ENCODE measurements at regions not wholly inside any gene's neighbourhood (a gene's known extent, or its start where the extent isn't known, plus 50 kb on each side); places are given as distances from the start of the nearest gene placed in this dataset.
"Not testable (repeated sequence)": the region's sequence is repeated elsewhere in the genome, so short reads cannot be mapped to it uniquely, and the experiment has no call there.

DNA sequence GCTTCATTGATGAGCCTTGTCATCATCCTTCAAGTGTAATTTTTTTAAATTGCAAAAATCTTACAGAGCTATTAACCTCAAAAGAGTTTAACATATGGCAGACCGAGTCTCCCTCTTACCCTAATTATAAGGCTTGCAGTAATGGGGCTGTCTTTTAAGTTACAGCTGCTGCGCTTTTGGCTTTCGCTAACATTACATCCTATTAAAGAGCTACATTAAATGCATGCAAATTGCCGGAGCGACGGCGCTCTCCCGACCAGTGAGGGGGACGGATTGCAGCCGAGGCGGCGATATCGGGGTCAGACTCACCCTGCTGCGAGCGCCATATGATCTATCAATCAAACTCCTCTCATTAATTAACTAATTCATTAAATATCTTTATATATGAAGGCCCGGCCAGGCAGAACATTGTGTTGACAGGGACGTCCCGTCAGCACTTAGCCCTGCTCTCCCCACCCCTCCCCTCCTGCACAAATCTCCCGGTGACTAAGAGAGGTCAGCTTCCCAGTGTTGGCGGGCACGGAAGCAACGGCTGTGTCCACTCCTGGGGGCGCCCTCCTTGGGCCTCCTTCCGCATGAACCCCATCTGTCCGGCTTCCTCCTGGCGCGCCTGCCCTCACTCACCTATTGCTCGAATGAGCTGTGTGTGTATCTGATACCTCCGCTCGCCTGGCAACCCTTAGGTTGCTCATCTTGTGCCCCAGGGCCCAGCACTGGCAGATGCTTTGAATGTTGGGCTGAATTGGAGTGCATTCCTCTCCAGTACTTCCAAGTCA is 156.0 kb upstream of the CADM1 start:
- DNase-seq (ENCODE audit: low read depth in 2 of 3, low spot score in 2 of 3) = no peak

DNA sequence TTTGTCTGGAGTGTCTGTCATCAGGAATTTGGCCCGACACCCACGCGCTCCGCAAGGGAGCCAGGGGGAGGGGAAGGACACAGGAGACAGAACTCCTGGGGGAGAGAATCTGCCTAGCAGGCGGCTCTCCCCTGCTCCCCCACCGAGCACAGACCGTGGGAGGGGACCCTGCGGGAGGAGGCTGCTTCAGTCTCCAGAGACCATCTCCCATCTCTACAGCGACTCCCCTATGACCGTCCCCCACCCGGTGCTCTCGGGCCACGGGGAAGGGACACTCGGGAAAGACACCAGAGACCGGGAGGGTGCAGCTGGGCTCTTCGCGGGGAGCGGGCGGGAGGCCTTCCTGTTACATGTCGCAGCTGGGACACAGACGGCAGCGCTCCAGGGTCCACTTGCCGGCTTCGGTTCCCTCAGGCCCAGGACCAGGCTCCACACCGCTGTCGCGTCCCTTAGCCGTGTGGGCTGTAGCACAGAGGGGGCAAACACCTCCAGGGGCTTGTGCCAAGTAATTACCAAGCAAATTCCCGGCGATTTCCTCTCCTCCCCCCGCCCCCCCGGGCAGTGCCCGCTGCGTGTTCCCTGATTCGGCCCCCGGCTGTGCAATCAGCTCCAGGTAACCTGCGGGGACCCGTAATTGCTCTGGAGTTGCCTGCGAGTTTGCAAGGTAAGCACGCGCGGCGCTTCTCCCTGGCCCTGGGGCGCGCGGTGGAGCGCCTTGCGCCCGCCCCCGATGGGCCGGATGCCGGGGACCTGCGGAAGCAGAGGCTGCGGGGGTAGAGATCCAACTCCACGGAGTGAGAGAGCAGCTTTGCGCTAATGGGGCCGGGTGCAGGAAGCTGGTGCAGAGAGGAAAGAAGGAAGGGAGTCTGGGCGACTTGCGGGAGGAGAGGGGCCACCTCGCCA is 155.1 kb upstream of the CADM1 start:
- DNase-seq (ENCODE audit: low read depth in 2 of 3, low spot score in 2 of 3) = no peak

DNA sequence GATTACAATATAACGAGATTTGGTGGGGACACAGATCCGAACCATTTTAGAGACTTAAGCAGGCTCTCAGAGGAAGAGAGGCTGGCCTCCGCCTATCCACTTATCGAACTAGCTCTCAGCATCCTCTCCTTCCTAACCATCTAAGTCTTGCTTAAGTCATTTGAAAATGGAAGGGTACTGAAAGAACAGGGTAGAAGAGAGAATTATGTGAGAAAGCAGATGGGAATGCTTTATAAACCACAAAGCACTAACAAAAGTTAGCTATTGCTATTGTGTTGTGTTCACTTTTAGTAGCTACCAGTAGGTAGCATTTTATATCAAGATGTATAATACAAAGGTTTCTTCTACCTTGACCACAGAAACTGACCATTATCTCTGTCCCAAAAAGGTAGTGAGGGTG is 153.4 kb upstream of the CADM1 start:
- DNase-seq (ENCODE audit: low read depth in 2 of 3, low spot score in 2 of 3) = no peak

DNA sequence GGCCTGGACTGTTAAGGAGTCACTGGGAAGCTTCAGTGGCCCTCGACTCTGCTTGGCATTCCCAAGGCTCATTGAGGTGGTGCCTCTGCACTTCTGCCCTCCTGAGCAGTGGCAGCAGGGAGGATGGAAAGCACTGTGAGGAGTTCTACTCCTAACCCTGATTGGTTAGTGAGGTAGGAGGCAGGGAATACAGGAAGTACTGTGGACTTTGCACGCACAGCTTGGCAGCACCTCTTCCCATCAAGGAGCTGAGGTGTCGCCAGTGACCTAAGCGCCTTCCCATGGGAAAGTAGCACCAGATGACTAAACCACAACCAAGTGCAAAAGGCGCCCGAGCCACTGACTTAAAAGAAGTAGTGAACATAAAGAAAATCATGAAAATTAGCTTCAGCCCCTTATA is 152.5 kb upstream of the CADM1 start:
- no peak for DNase-seq (ENCODE audit: low read depth in 2 of 3, low spot score in 2 of 3)

DNA sequence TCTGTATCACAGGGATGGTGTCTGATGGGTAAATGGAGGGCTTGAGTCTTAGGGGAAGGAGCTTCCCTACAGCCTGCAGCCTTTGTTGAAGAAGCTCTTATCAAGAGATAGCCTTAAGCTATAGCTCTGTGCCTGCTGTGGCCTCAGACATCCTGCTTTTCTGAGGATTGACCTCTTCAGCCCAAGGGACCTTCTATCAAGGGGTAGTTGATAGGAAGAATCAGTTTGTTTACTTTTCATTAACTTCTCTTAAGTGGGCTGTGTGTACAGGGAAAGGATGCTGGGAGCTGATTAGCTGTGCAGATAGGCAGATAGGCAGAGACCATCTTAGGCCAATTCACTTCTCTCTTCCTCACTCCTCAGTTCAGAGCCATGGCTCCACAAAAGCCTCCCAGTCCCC is 151.8 kb upstream of the CADM1 start:
- DNase-seq (ENCODE audit: low read depth in 2 of 3, low spot score in 2 of 3) = no peak

DNA sequence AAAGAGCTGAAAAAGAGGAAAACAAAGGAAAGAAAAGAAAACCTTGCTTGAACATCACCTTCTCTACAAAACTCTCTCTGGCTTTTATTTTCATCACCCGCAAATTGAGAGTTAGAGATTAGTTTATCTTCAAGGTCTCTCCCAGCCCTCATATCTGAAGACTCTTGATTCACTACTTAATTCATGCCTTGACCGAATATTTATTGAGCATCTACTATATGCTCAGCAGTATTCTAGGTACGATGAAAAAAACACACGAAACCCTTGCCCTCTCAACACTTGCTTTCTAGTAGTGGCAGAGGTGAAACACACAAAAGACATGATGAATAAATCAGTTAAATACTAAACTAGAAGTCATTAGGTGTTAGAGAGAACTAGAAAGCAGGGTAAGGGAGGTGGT is 150.6 kb upstream of the CADM1 start:
- DNase-seq (ENCODE audit: low read depth in 2 of 3, low spot score in 2 of 3) = no peak

DNA sequence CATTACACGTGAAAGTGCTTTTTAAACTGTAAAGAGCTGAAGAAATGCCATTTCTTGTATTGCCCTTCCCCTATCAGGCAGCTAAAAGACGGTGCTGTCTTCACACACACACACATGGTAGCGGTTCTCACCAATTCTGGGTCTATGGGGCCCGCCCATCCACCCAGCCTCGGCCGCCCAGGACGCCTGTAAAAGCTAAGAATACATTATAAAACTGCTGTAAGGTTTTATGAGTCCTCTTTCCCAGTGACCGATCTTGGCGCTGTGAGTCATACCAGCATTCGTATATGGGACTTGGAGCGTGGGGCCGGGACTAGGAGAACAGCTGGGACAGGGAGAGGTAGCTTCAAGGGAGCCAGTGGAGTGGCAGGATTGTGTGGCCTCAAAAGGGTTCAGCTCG is 149.7 kb upstream of the CADM1 start:
- DNase-seq (ENCODE audit: low read depth in 2 of 3, low spot score in 2 of 3) = no peak

DNA sequence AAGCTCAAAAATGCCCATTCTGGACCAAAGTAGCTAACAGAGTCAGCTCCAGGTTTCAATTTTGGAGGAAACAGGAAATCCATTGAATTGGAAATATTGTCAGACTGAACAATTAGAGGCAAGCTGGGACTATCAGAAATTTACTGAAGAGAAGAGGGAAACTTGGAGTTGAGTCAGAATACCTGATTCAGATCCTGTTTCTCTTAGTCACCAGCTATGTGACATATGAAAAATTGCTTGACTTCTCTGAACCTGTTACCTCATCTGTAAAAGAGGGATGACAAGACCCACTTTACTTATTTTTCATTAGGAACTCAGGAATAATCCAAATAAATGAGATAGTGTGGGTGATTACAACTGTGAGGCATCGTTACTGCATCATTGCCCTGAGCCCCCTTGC is 148.9 kb upstream of the CADM1 start:
- no peak for DNase-seq (ENCODE audit: low read depth in 2 of 3, low spot score in 2 of 3)

DNA sequence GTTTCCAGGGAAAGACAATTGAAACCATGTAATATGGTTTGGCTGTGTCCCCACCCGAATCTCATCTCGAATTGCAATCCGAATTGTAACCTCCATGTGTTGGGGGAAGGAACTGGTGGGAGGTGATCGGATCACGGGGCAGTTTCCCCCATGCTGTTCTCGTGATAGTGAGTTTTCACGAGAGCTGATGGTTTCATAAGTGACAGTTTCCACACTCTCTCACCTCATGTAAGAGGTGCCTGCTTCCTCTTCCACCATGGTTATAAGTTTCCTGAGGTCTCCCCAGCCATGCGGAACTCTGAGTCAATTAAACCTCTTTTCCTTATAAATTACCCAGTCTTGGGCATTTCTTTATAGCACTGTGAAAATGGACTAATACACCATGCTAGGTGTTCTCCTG is 148.3 kb upstream of the CADM1 start:
- no peak for DNase-seq (ENCODE audit: low read depth in 2 of 3, low spot score in 2 of 3)

DNA sequence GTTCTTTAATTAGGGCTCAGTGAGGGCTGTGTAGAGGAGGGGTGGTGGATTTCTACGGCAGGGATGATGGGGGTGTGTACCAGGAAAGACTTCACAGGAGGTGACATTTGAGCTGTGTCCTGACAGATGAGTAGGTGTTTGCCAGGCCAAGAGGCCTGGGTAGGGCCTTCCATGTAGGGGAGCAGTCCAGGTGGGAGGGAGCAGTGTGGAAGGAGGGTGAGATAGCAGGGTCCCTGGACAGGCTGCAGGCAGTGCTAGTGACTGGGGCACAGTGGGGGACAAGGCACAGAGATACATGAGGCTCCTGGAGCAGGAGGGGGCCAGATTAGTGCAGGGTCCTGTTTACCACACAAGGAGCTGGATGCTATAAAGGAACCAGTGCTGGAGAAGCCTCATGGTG is 147.9 kb upstream of the CADM1 start:
- no peak for DNase-seq (ENCODE audit: low read depth in 2 of 3, low spot score in 2 of 3)

DNA sequence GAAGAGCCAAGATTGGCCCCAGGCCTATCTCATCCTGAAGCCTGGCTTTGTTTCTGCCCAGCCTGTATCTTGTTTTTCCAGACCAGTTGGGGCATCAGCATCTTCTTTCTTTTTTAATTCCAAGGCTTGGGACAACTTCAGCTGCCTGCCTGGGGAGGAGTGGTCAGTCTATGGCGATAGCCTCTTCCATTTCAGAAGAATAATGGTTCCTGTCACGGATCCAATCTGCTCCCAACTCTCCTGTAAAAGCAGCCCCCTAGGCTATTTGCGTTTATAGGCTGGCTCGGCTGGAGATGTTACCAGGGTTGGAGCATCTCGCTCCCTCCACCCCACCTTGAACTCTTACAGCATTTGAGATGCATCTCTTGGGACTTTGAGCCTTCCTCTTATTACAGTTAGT is 145.2 kb upstream of the CADM1 start:
- no peak for DNase-seq (ENCODE audit: low read depth in 2 of 3, low spot score in 2 of 3)

DNA sequence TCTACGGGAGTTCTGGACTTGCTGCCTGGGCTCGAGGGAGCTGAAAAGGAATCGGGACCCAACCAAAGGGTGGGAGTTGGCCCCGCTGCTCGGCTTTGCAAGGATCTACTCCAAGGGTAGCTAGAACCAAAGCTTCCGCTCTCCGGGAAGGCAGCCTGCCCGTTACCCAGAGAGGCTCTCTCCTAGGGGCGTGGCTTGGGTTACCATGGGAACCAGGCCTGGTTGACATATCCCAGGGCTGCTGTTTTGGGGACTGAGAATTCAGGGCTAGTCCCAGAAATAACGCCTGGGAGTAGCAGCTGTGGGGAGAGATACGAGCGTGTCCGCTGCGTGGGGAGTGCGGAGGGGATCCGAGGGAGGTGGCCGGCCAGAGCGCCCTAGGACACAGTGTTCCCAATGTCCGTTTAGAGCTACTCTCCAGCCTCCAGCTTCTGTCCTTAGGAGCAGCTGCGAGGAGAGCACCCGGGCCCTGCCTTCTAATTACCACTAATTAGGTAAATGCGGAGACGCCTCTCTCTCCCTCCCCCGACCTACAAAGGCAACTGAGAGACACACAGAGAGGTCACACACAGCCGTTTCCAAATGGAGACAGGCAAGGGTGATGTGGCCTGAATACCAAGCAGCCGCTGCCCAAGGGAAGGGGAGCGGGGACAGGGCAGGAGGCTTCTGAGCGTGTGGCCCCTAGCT is 141.6 kb upstream of the CADM1 start:
- DNase-seq (ENCODE audit: low read depth in 2 of 3, low spot score in 2 of 3) = no peak

DNA sequence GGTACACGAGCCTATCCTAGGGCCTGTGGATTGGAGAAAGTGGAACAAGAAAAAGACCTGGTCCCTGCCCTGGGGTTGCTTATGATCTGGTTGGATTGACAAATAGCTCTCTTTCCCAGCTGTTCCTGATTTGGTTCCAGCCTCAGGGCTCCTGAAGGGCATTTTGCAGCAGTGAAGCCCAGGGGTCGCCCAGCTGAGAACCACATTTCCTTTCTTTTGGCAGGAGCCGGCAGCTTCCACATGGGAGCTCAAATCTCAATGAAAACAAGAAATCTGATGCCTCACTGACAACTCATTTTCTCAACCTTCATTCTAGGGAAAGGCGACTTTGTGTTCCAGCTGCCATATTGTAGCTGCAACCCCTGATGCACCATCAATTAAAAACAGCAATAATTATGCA is 140.6 kb upstream of the CADM1 start:
- DNase-seq (ENCODE audit: low read depth in 2 of 3, low spot score in 2 of 3) = no peak

DNA sequence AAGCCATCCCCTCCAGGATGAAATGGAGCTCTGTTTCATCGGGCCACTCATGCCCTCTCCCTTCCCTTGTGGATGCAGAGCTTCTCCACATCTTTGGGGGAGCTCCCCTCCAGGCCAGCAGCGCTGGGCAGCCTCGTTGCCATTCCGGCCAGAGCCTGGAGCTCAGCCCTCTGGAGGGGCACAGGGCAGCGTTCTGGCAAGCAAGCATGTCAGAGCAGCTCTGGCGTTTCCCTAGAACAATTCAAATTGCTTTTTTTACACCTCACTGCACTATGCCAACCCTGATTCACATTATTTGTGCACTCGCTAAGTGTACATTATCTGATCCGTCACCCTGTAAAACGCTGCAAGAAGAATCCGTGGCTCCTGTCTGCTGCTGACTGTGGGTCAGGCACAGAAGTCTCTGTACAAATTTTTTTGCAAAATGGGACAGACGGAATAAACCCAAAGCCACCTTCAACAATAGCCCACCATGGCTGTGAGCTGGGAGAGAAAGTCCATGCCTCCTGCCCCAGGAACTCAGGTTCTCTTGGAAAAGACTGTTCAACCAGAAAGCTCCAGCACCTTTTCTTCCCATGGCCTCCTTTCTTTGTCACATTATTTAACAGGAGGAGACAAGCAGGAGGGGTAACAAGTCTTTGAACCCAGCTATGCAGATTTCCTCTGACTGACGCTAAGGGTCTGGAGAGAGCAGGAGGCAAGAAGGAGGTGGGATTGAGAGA is 139.5 kb upstream of the CADM1 start:
- DNase-seq (ENCODE audit: low read depth in 2 of 3, low spot score in 2 of 3) = no peak

DNA sequence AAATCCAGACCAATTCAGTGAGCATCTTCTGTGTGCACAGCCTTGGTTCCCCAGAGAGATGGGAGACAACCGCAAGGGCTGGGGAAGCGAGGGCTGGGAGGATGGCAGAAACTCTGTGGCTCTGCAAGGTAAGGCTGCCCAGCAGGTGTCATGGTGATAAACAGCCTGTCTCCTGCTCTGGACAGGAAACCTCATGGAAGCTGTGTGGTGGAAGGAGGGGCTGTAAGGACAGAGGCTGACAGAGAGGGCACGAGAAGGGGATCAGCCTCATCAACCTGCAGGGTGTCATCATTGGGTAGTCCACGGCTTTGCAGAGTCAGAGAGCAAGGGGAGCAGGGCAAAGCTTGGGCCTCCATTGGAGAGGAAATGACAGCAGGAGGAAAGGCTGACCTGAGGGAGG is 138.4 kb upstream of the CADM1 start:
- no peak for DNase-seq (ENCODE audit: low read depth in 2 of 3, low spot score in 2 of 3)

DNA sequence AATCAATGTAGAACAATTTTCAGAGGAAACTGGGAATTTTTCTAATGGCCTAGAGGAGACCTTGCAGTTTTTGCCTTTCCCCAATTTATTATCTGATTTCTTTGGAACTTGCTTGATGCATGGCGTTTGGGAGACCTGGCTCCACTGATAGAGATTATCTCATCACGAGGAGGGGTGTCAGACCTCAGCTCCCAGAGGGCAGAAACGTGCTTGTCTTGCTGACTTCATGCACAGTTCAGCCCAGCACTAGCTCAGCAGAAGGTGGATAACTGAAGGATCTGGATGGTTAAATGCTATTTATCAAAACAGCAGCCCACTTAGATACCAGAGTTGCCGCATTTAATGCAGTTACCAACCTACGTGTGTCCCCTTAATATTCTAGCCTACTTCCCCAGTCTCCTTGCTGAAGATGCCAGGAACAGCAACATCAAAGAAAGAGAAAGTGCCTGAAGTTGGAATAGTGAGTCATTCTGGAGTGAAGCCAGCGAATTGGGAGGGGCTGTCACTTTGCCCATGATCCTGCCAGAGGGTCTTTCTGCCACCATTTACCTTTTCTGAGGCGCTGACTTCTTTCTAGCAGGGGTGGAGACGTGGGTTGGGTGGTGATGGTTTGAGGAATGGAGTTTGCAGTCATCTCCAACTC is 133.5 kb upstream of the CADM1 start:
- no peak for DNase-seq (ENCODE audit: low read depth in 2 of 3, low spot score in 2 of 3)

DNA sequence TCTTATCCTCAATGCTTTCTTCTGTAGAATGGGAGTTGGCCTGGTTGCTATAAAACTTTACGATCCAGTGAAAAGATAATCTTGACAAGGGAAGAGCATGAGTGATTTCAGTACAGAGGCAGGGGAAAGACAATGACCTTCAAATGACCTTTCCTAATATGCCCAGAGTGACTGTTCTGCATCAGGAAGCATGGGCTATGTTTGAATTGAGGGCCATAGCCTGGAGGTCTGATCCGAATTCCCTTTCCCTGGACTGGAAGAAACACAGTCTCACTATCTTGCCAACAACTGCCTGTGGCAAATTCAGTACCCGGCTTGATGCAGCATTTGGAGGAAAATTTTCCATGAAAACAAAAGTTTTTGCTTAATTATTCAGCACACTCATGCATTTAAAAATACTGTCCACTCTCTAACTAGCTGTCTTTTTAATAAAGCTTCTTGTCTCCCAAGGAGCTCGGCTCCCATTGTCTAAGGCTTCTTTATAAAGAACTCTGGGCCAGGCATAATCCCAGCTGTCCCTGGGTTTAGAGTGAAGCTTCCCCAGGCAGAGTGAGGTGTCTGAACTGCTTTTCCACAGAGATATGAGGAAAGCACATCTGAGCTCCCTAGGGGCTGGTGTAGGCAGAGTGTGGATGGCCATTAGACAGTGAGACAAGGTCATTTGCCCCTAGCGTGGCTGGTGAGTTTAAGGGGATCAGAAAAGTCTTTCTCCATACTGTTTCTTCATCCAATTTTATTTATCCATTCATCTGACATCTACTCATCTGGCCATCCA is 132.7 kb upstream of the CADM1 start:
- no peak for DNase-seq (ENCODE audit: low read depth in 2 of 3, low spot score in 2 of 3)

DNA sequence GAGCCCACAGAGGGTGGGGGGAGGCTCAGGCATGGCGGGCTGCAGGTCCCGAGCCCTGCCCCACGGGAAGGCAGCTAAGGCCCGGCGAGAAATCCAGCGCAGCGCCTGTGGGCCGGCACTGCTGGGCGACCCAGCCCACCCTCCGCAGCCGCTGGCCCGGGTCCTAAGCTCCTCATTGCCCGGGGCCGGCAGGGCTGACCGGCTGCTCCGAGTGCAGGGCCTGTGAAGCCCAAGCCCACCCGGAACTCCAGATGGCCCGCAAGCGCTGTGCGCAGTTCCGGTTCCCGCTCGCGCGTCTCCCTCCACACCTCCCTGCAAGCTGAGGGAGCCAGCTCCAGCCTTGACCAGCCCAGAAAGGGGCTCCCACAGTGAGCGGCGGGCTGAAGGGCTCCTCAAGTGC is 129.8 kb upstream of the CADM1 start:
- not testable (repeated sequence) for DNase-seq (ENCODE audit: low read depth in 2 of 3, low spot score in 2 of 3)

DNA sequence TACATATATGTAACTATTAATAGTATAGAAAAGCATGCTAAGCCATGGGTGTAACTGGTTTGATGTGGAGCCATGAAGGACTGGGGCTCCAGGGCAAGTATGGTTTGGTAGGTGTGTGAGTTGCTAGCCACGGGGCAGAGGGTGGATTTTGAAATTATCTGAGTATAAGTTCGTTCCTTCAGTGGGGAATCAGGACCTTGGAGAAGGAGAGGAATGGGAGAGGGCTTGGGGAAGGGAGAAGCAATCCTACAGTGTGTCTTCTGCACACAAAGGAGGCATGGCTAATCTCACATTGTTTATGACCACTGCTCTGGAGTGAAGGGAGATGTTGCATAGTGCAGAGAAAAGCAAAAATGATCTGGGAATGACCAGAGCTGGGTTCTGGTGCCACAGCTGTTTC is 127.8 kb upstream of the CADM1 start:
- no peak for DNase-seq (ENCODE audit: low read depth in 2 of 3, low spot score in 2 of 3)

DNA sequence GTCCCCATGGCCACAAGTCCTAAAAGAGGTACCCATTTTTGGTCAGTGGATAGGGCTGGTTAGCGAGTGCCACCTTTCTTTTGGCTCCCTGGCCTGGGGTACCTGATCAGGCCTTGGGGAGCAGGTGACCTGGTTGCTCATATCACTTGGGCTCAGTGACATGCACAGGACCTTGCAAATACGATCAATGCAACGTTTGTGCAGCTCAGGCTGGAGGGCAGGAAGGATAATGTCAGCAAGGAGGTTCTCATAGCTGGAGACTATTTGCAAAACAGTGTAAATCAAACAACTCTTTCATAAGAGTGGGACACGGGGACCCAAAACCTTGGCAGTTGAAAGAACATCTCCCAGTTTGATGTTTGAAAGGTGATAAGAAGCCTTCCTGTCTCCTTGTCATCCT is 127.4 kb upstream of the CADM1 start:
- no peak for DNase-seq (ENCODE audit: low read depth in 2 of 3, low spot score in 2 of 3)

All from activated CD8-positive, alpha-beta memory T cell treated with anti-CD3 and anti-CD28 coated beads for 48 hours (primary cell).